GM18502 (cell line): ENCODE measurements at regions not wholly inside any gene's neighbourhood (a gene's known extent, or its start where the extent isn't known, plus 50 kb on each side); places are given as distances from the start of the nearest gene placed in this dataset.

ENCODE experiments used
- ATAC-seq: cut with Tn5 transposase; IDR thresholded peaks from one replicate; pipeline ENCODE4 v1.9.1; 2021; ENCODE audit warnings: mild to moderate bottlenecking; ENCODE audit not compliant: unreplicated experiment, poor library complexity

DNA sequence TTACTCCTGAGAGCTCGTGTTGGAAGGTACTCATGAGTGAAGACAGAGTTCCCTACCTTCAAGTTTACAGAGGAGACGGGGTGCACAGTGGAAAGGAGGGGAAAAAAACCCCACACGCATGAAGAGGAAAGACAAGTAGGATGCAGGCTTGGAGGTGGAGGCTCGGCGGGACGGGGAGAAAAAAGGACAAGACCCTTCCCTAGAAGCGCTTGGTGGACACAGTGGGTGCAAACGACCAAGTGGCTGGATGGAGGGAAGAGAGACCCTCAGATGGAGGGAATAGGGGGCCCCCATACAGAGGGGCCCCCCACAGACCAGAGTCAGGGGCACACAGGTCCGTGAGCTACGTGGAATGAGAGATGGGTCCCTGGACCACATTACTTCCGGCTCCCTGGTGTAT lies 380.1 kb downstream of the SHANK2 start:
- ATAC-seq: no peak

DNA sequence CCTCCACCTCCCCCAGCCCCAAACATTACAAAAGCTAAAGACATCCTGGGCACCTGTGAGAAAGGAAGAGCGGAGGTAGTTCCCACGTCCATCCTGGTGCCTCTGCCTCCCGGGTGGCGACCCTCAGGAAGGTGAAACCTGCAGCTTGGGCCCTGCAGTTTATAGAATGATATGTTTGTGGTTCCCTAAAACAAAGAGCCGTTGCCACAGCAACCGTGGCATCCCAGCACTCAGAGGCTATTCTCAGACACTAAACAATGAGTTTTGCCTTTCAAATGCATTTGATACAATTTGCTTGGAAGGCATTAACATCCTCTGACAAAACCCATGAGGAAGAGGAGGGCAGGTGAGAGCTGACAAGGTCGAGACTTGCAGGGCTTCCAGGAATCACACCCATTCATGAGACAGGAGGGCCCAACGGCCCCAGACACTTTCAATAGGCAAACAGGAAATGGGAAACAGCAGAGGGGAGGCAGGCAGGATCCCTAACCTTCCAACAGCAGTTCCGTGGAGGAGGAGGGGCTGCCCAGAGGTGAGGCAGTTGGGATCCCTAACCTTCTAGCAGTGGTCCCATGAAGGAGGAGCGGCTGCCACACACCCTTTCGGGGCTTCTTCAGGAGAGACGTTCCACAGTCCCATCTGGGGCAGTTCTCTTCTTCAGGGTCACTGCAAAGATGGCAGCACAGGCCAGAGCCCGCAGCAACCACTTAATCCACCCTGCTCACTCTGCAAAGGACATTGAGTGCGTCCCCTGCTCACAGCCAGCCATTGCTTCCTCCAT lies 379.2 kb downstream of the SHANK2 start:
- no peak for ATAC-seq

DNA sequence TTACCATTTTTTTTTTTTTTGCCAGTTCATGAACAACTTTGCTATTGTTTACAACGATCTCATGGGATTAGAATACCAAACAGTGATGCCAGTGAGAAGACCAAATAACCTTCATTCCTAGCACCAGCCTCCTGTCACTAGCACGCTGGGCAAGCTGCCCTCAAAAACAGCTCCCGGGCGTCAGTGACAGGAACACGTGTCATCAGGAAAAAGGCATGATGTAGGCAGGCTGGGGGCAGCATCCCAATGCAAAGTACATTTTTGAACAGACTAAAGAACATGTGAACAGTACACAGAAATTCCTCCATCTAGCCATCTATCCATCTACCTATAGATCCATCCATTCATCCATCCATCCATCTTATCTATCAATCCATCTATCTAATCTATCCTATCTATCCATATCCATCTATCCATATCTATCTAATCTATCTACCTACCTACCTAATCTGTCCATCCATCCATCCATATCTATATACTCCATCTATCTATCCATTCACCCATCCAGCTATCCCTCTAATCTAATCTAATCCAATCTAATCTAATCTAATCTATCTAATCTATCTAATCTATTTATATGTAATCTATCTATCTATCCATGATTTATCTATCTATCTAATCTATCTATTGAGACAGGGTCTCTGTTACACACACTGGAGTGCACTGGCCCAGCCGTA lies 378.5 kb downstream of the SHANK2 start:
- ATAC-seq: no peak

DNA sequence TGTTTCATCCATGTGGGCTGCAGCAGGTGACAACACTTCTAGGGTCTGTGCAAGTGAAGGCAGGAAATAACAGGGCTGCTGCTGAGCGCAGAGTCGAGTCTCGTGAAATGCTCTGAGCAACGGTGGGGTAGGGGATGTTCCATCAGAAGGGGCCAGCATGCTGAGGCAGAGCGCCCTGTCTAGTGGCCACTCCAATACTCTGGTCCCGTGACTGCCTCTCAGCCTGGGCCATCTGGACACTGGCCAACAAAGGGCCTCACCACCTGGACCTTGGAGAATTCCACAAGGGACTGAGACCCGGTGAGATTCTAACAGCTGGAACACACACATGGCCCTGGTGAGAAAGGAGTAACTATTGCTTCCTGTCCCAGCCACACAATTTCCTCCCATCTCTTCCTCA lies 375.7 kb downstream of the SHANK2 start:
- ATAC-seq: no peak

DNA sequence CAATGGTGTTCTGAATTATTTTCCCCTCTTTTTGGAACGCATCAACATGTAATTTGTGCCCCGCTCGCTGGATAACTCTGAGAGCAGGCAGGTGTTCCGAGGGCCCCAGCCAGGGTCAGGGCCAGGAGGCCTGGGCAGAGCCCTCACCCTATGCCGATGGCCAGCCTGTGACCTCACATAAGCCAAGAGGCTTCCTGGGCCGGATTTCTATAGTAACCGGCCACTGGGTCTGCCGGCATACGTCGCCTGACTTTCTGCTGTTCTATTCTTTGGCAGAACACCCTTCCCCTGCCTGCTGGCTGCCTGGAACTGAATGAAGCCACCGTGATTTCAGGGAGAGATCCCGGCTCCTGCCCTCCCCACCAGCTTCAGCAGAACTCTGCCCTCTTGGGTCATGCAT lies 375.2 kb downstream of the SHANK2 start:
- ATAC-seq: no peak

DNA sequence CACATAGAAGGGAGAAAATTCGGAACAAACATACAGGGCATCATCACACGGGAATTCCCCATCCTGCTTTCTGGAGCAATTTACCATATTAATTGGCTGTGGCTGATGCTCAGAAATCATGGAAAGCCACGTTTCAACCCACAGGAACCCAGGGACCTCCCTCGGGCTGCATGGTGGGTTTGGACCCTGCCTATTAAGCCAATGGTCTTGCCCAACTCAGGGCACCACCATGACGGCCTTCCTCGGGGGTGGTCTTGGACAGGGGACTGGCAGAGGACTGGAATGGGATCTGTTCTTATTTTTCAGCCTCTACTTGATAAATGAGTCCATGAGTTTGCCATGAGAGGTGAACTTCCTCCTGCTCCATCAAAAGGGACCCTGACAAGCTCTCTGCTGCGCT lies 374.0 kb downstream of the SHANK2 start:
- no peak for ATAC-seq

DNA sequence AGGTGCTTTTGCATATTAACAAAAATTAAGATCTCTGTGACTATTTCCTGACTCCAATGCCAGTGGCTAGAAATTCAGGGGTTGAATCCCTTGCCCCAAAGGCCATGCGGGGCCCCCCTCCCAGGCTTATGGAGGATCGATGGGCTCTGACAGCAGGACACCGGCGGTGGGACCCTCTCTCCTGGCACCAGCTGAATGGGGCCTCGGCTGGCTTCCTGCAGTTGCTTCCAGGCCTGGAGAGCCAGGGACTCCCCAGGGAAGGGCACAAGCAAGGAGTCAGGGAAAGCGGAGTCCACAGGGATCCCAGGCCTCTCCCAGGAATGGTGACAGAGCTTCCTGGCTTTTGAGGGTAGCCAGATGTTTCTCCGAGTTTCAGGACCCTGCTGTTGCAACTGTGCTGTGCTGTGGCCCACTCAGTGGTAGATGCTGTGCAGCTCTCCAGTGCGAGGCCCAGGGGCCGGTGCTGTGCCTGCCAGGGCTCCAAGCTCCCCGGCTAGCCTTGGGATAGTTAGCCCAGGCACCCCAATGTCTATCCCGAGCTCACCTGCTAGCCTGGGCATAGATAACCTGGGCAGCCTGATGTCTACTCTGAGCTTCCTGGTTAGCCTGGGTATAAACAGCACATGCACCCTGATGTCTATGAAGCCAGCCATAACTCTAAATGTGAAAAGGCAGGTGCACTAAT lies 372.6 kb downstream of the SHANK2 start:
- no peak for ATAC-seq

DNA sequence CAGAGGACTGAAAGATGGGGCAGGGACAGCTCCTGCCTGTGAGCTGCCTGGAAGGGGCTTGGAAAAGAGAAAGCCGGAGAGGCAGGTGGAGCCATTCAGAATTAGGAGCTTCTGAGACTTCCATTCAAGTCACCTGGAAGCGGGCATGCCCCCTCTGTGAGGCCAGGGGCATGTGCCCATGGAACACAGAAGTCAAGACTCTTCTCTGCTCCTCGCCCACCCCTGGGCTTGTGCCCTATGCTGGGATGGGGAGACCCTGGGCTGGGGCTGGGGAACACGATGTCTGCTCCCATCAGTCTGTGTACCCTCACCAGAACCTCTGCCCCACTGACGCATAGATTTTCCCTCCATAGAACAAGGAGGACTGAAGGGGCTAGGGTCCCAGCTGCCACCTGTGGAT lies 372.0 kb downstream of the SHANK2 start:
- no peak for ATAC-seq

DNA sequence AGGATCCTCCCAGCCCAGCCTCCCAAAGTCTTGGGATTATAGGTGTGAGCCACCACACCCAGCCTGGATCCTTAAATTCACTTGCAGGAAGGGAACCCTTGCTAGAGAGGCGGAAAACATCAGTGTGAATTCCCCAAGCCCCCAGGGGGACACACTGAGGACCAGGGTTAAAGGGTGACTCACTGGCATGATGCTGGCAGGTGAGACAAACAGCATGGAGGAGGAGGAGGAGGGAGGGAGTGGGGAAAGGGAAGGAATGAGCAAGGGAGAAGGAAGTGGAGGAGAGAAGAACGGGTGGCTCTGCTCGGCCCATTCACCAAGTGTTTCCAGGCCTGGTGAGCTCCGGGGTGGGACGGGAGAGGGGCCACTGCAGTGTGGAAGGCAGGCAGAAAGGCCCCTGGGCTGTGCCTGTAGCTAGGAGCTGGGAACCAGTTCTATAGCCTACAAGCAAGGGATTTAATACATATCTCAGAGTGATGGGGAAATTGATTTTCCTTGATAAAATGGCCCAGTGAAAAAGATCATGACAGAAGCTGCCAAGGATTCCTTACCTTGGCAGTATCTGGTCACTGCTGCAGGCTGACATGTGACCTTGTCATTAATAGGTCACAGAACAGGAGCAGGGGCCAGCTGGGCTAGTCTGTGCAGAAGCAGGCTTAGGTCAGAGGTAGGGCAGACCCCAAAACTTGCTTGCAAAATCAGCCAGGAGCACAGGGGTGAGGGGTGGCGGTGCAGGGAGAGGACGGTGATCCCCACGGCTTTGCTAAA lies 370.2 kb downstream of the SHANK2 start:
- no peak for ATAC-seq

DNA sequence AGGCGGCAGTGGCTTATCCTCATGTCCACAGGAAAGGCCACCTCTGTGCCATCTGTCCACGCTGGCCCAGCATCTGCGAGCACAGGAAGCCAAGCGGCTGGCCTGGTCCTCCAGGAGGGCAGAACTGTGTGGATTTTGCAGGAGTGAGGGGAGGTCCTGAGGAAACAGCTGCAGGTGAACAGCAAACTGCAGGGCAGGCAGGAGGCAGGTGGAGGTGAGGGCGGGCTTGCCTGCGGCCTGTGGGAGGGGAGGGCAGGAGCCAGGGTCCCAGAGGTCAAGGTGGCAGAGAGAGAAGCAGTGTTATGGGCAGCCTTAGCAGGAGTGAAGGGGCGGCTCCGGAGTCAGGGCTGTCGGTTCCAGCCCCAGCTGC lies 369.7 kb downstream of the SHANK2 start:
- no peak for ATAC-seq

DNA sequence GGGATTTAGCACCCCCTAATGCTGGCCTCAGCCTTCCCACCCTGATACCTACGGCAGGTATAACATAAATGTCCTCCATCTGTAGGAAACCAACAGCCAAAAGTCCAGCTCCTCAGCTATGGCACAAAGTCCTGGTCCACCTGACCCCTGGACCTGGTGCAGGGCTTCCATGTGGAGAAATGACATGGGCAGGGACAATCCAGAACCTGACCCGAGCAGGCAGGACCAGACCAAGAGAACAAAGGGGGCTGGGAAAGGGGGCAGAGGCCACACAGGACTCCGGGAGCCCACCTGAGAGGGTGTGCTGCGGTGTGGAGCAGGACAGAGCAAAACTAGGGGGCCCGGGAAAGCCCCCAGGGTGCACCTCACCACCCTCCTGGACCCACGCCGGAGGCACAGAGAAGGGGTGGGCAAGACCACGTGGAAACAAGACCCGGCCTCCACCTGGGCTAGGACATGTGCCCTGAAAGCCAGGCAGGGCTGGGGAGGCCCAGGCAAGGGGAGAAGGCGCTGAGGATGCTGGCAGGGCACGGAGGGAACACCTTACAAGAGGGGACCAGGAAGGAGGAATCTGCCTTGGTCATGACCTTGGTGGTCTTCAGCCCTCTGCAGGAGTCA lies 368.9 kb downstream of the SHANK2 start:
- no peak for ATAC-seq

DNA sequence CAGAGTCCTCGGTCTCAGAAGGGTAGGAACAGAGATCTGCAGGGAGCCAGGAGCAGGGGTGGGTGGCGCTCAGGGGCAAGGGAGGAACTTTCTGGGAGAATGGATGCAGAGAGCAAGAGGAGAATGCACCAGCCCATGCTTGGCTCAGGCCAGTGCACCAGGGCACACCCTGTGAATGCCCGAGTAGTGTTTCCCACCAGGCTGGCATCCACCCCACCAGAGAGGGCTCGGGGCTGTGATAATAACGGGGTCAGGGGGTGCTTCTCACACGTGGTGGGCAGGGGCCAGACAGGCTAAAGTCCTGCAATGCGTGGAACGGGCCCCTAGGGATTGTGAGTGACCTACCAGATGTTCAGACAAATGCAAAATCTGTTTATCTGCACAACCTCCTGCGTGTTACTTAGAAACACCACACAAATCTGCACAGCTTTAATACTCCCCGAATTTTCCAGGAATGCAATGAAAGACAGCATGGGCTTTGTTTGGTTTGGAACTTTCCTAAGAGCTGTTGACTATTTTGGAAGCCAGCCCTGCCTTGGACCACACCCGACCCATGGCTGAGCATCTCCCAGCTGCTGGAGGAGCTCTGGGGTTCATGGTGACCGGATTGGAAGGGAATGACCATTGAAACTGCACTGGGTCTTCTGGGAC lies 368.3 kb downstream of the SHANK2 start:
- no peak for ATAC-seq

DNA sequence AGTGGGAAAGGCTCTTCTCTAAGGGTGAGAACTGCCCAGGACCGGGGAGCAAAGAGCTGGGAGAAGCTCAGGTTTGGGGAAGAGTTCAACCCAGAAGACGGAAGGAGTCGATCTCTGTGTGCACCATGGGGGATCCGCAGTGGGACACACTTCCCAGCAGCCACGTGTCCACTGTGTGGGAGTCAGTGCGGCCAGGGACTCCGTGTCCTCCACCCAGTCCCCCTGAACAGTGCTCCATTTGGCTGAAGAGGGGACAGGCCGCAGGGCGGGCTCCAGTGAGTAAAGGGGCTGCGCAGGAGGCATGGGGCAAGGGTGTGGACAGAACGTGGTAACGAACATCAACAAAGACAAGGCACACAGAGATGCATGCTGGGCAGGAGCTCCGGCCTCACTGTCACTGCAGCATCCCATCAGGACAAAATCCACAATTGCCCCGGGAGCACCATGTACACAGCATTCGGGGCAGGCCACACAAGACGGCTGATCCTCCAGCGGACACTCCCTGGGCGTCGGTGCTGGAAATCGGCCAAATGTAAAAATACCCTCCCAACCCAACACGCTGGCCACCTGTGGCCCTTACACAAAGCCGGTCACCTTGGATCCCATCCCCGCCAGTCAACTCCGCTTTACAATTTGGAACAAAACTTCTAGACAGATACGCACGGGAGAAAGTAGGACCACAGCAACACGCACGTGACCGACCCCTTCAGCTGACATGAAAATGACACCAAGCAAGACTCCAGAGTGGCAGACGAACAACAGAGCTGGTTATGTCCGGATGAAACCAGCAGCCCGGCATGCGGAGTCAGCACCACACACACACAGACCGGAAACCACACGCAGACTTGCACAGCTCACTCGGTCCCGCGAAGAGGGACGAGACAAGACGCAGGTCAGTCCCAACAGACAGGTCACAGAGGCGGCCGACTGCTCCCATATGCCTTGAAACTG lies 366.8 kb downstream of the SHANK2 start:
- ATAC-seq: no peak

DNA sequence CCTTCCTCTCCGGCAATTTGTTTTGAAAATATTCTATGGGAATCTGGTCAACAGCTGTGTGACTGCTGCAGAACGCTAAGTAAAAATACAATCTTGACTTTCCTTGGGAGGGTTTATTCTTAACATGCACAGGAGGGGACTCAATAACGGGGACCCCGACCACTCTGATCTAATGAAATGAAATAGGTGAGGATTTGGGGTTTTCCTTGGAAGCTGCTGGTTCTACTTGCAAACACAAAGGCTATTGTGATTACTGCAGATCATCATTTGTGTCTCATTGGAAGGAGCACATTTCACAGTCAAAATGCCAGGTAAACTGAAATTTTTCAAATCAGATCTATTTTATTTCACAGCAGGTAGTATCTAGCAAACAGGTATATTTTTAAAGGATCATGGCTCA lies 366.1 kb downstream of the SHANK2 start:
- no peak for ATAC-seq

DNA sequence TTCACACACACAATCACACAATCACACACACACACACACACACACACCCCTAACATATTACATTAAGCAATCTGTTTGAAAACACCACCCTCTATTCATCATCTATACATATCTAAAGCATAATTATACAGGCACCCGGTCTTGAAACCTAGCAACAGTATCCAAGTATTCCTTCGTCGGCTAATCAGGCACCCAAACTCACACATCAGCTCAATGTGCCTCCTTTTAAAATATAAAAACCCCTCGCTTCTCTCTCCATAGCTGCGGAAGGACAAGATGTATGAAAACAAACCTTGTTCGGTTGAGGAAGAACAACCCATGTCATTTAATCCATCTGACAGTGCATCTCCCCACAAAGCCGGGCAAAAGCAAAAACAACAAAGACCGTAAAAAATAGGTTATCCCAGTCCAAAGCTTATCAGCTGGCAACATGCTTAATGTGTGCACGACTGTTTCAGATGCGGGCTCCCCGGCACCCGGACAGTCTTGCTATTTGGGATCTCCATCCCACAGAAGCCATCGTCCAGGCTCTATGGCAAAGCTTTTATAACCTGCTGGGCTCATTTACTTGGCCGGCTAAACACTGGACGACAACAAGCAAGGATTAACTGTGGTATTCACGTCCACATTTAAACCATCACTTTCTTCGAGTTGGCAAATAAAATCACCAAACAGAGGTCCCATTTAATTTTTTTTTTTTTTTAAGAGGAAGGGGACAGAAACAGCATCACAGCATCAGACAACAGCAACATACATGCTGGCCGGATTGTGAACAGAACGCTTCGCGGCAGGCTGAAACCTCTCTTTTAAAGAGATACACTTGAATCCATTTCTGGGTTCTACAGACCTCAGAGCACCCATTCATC lies 365.5 kb downstream of the SHANK2 start:
- no peak for ATAC-seq

DNA sequence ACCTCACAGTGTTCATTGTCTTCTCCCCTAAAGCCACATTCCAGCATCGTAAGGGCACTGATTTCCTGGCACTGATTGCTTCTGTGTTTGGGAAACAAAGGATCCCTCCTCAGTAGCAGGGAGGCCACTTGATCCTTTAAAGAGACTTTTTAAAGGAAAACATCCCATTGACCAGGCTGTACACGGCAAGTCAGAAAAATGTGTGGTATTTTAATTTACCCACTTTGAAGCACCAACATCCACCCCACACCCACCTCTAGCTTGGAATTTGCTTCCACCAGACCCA lies 364.9 kb downstream of the SHANK2 start:
- no peak for ATAC-seq

DNA sequence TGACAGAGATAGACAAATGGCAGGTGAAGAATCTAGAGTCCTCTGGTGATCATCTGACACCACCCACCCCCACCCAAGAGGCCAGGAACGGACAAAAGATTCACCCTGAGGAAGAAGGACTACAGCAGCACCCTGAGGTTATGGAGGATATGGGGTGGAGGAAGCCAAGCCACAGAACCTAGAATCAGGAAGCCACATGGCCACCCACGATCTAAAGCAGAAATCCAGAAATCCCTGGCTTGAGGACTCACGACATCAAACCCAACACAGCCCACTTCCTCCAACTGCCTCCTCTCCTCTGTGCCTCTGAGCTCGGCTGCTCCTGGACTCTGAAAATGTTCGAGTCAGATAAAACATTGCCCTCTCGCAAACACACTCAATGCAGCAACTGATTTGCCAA lies 364.3 kb downstream of the SHANK2 start:
- ATAC-seq: no peak

DNA sequence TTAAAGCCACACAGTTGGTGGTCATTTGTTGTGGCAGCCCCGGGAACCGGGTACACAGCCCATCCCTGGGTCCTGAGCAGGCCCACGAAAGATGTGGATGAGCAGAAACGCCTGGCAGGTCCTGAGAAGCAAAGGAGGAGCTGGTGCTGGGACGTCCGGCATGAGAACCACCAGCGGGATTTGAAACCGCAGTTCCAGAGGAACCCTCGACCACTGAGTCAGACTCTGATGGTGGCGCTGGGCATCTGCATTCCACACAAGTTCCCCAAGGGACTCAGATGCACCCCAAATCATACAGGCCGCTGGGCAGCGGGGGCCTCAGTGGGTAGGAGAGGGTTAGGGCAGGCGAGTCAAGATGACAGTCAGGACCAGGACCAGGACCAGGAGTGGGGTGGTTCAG lies 363.0 kb downstream of the SHANK2 start:
- no peak for ATAC-seq
